CD14-positive monocyte (primary cell): ENCODE measurements at regions not wholly inside any gene's neighbourhood (a gene's known extent, or its start where the extent isn't known, plus 50 kb on each side); places are given as distances from the start of the nearest gene placed in this dataset.

Experiments used
- DNase-seq, 3 donors: peaks; one replicate each; pipeline ENCODE4 v3.0.0-alpha.2; 2011 to 2022
- H2AFZ ChIP-seq: 2 replicates; pipeline ENCODE4 v1.6.0; 2012; ENCODE audit warnings: mild to moderate bottlenecking, low read depth, low read length, inconsistent platforms; ENCODE audit not compliant: insufficient read depth, poor library complexity, severe bottlenecking
- H3K27ac ChIP-seq, 2 donors: 1 replicate in 1 of 2; 2 replicates in 1 of 2; pipeline ENCODE4 v1.5.1; 2012 to 2013; ENCODE audit warnings: low read length in 2 of 2, control low read depth in 1 of 2, inconsistent platforms in 1 of 2, low read depth in 1 of 2, mild to moderate bottlenecking in 1 of 2
- H3K27me3 ChIP-seq, 2 donors: one replicate each; pipeline versions ENCODE4 v1.6.0 to v1.6.1; 2011 to 2013; ENCODE audit warnings: low read length in 2 of 2; ENCODE audit not compliant: control insufficient read depth in 2 of 2, insufficient read depth in 2 of 2
- H3K36me3 ChIP-seq, 2 donors: replicated peaks in 1 of 2; 1 replicate in 1 of 2; 2 replicates in 1 of 2; pipeline versions ENCODE4 v1.5.1 to v1.6.1; 2012 to 2013; ENCODE audit warnings: low read length in 2 of 2, control low read depth in 1 of 2, inconsistent platforms in 1 of 2, mild to moderate bottlenecking in 1 of 2; ENCODE audit not compliant: insufficient read depth in 2 of 2, control insufficient read depth in 1 of 2
- H3K4me1 ChIP-seq, 2 donors: 1 replicate in 1 of 2; 2 replicates in 1 of 2; pipeline versions ENCODE4 v1.5.1 to v1.6.1; 2012 to 2013; ENCODE audit warnings: low read length in 2 of 2, control low read depth in 1 of 2, inconsistent platforms in 1 of 2, mild to moderate bottlenecking in 1 of 2, moderate library complexity in 1 of 2; ENCODE audit not compliant: insufficient read depth in 2 of 2, control insufficient read depth in 1 of 2
- H3K4me2 ChIP-seq: replicated peaks from 2 replicates; pipeline ENCODE3; 2012; ENCODE audit warnings: low read length, moderate library complexity, mild to moderate bottlenecking; ENCODE audit not compliant: poor library complexity, severe bottlenecking; ENCODE audit errors: extremely low read depth
- H3K4me3 ChIP-seq, 3 experiments: fragments of 200-600 bp in 1 of 3; sonication (generic) in 1 of 3; replicated peaks in 1 of 3; 1 replicate in 2 of 3; 2 replicates in 1 of 3; pipeline ENCODE4 v1.5.1; 2011 to 2013; ENCODE audit warnings: low read length in 3 of 3, mild to moderate bottlenecking in 3 of 3, control low read depth in 2 of 3, low read depth in 2 of 3, inconsistent platforms in 1 of 3, moderate library complexity in 1 of 3
- H3K79me2 ChIP-seq: 2 replicates; pipeline ENCODE4 v1.6.0; 2012; ENCODE audit warnings: mild to moderate bottlenecking, control low read depth, inconsistent platforms, low read length, moderate library complexity; ENCODE audit not compliant: insufficient read depth
- H3K9ac ChIP-seq: 2 replicates; pipeline ENCODE4 v1.6.0; 2017; ENCODE audit warnings: low read length, mild to moderate bottlenecking; ENCODE audit not compliant: insufficient read depth, poor library complexity, severe bottlenecking
- H3K9me3 ChIP-seq, 2 donors: replicated peaks in 1 of 2; 1 replicate in 1 of 2; 2 replicates in 1 of 2; pipeline versions ENCODE4 v1.5.1 to v1.6.1; 2012 to 2013; ENCODE audit warnings: low read length in 2 of 2, control low read depth in 1 of 2; ENCODE audit not compliant: control insufficient read depth in 1 of 2, insufficient read depth in 1 of 2
- H4K20me1 ChIP-seq: 2 replicates; pipeline ENCODE4 v1.6.0; 2012; ENCODE audit warnings: mild to moderate bottlenecking, low read length, control low read depth, moderate library complexity; ENCODE audit not compliant: insufficient read depth
- H3K27ac Mint-ChIP-seq, 7 donors: one replicate each; pipeline ENCODE4 v1.8.0; 2020; ENCODE audit warnings: mild to moderate bottlenecking in 7 of 7, mixed read lengths in 7 of 7, moderate library complexity in 6 of 7, inconsistent platforms in 2 of 7
- H3K27me3 Mint-ChIP-seq, 3 donors: one replicate each; pipeline ENCODE4 v1.8.0; 2021 to 2022; ENCODE audit warnings: low read depth in 3 of 3, mild to moderate bottlenecking in 3 of 3, mixed read lengths in 3 of 3, moderate library complexity in 3 of 3, inconsistent platforms in 1 of 3
- H3K36me3 Mint-ChIP-seq, 2 donors: one replicate each; pipeline ENCODE4 v1.8.0; 2020; ENCODE audit warnings: mixed read lengths in 2 of 2, inconsistent platforms in 1 of 2, mild to moderate bottlenecking in 1 of 2
- H3K4me1 Mint-ChIP-seq: one replicate; pipeline ENCODE4 v1.8.0; 2020; ENCODE audit warnings: mild to moderate bottlenecking, mixed read lengths
- H3K4me3 Mint-ChIP-seq, 2 donors: one replicate each; pipeline ENCODE4 v1.8.0; 2020; ENCODE audit warnings: mild to moderate bottlenecking in 2 of 2, mixed read lengths in 2 of 2, moderate library complexity in 1 of 2
- H3K9me3 Mint-ChIP-seq, 7 donors: one replicate each; pipeline ENCODE4 v1.8.0; 2020 to 2022; ENCODE audit warnings: mixed read lengths in 7 of 7, mild to moderate bottlenecking in 6 of 7, moderate library complexity in 6 of 7, inconsistent platforms in 2 of 7
- CTCF ChIP-seq: fragments of 200-600 bp; IDR thresholded peaks from one replicate; pipeline ENCODE4 v1.8.0; 2022; ENCODE audit warnings: antibody characterized with exemption, mild to moderate bottlenecking
- WGBS: methylation state at CpG from one replicate; pipeline ENCODE4 v1.1.5; 2013; ENCODE audit warnings: missing lambda C conversion rate; ENCODE audit not compliant: insufficient coverage; 5-methylcytosine and 5-hydroxymethylcytosine counted together
- intact Hi-C, 2 donors: fragments of 100-400 bp; cut with micrococcal nuclease; formaldehyde crosslinking; loops; one replicate each; pipeline versions ENCODE4 v1.15.0 to v1.15.1; 2023

GRCh38 chr2:105526000-105526925, 127.4 kb upstream of the FHL2 start:
- Histone ChIP-seq H3K4me3 (no peak overlapping the region), H3K27me3 (no peaks in the 10 kb centered on the region), H2AFZ (no peak overlapping the region), H3K36me3 (no peaks in the 10 kb centered on the region), H3K9ac (no peak overlapping the region), H3K4me1 (no peaks in the 10 kb centered on the region), H3K9me3 (no peaks in the 10 kb centered on the region), H3K79me2 (no peaks in the 10 kb centered on the region), H3K27ac (no peak overlapping the region), H4K20me1 (no peaks in the 10 kb centered on the region), H3K4me2 (no peak overlapping the region)
- TF ChIP-seq CTCF, result no peak
- DNase-seq, result no peak
- H3K36me3 Mint-ChIP-seq, result no peaks in the 10 kb centered on the region
- H3K27me3 Mint-ChIP-seq, result peaks cover 1 to 3% (median 1%) of the 10 kb centered on the region in 3 donors
- peaks cover 0 to 12% (median 2%) of the 10 kb centered on the region in 7 donors for H3K9me3 Mint-ChIP-seq
- H3K4me1 Mint-ChIP-seq, result no peaks in the 10 kb centered on the region
- intact Hi-C loops, result no loop called here
- H3K27ac Mint-ChIP-seq, result no peak overlapping the region
- 86% methylated on average over 24 of the region's 30 CpGs for WGBS
- no peak overlapping the region for H3K4me3 Mint-ChIP-seq

- Histone ChIP-seq H3K4me1 (no peaks in the 10 kb centered on the region), H3K27me3 (no peaks in the 10 kb centered on the region), H3K27ac (no peak overlapping the region), H3K79me2 (no peaks in the 10 kb centered on the region), H3K36me3 (no peaks in the 10 kb centered on the region), H3K9me3 (no peaks in the 10 kb centered on the region), H2AFZ (no peak overlapping the region), H4K20me1 (no peaks in the 10 kb centered on the region), H3K4me3 (no peak overlapping the region), H3K4me2 (no peak overlapping the region), H3K9ac (no peak overlapping the region)
- WGBS, result 100% methylated on average over 1 of the region's 6 CpGs
- Mint-ChIP-seq H3K4me3 (no peak overlapping the region), H3K36me3 (no peaks in the 10 kb centered on the region), H3K27ac (no peak overlapping the region), H3K4me1 (no peaks in the 10 kb centered on the region), H3K9me3 (peaks cover 0 to 12% (median 2%) of the 10 kb centered on the region in 7 donors), H3K27me3 (peaks cover 1 to 3% (median 1%) of the 10 kb centered on the region in 3 donors)
- intact Hi-C loops, result no loop called here
- TF ChIP-seq CTCF, result no peak
- DNase-seq, result no peak
These were observed 126.3 kb upstream of the FHL2 start for GRCh38 chr2:105525201-105525600.
